Hepatocyte (in vitro differentiated cells): ENCODE measurements at regions not wholly inside any gene's neighbourhood (a gene's known extent, or its start where the extent isn't known, plus 50 kb on each side); places are given as distances from the start of the nearest gene placed in this dataset.

Experiments
- DNase-seq: peaks from one replicate; pipeline ENCODE4 v3.0.0-alpha.2; 2016; ENCODE audit warnings: low spot score
- H2AFZ ChIP-seq: fragments of 200-600 bp; sonication (generic); 2 replicates; pipeline ENCODE4 v1.6.0; 2016; ENCODE audit warnings: antibody characterized with exemption, mild to moderate bottlenecking
- H3K27ac ChIP-seq: fragments of 200-600 bp; sonication (generic); 2 replicates; pipeline ENCODE4 v1.5.1; 2016; ENCODE audit warnings: mild to moderate bottlenecking
- H3K27me3 ChIP-seq: fragments of 200-600 bp; sonication (generic); 2 replicates; pipeline ENCODE4 v1.6.1; 2016
- H3K36me3 ChIP-seq: fragments of 200-600 bp; sonication (generic); replicated peaks from 2 replicates; pipeline ENCODE4 v1.5.1; 2016; ENCODE audit warnings: low read depth; ENCODE audit not compliant: insufficient read depth
- H3K4me1 ChIP-seq: fragments of 200-600 bp; sonication (generic); 2 replicates; pipeline ENCODE4 v1.5.1; 2016; ENCODE audit warnings: mild to moderate bottlenecking, moderate library complexity; ENCODE audit not compliant: insufficient read depth
- H3K4me2 ChIP-seq: fragments of 200-600 bp; sonication (generic); 2 replicates; pipeline ENCODE4 v1.6.0; 2016
- H3K4me3 ChIP-seq: fragments of 200-600 bp; sonication (generic); 2 replicates; pipeline ENCODE4 v1.5.1; 2016; ENCODE audit warnings: mild to moderate bottlenecking
- H3K79me2 ChIP-seq: fragments of 200-600 bp; sonication (generic); 2 replicates; pipeline ENCODE4 v1.6.0; 2017; ENCODE audit warnings: mild to moderate bottlenecking
- H3K9me2 ChIP-seq: fragments of 200-600 bp; sonication (generic); replicated peaks from 2 replicates; pipeline ENCODE4 v1.6.0; 2017; ENCODE audit warnings: mild to moderate bottlenecking; ENCODE audit not compliant: insufficient read depth
- H3K9me3 ChIP-seq: fragments of 200-600 bp; sonication (generic); 2 replicates; pipeline ENCODE4 v1.5.1; 2016; ENCODE audit warnings: low read depth, mild to moderate bottlenecking
- H4K20me1 ChIP-seq: fragments of 200-600 bp; sonication (generic); 2 replicates; pipeline ENCODE4 v1.6.0; 2016; ENCODE audit warnings: mild to moderate bottlenecking; ENCODE audit not compliant: insufficient read depth, poor library complexity, severe bottlenecking
- EZH2 ChIP-seq: fragments of 200-600 bp; sonication (generic); IDR thresholded peaks from 2 replicates; pipeline ENCODE4 v1.6.1; 2016; ENCODE audit warnings: antibody characterized with exemption, mild to moderate bottlenecking, borderline replicate concordance
- EZH2phosphoT487 ChIP-seq: fragments of 200-600 bp; sonication (generic); IDR thresholded peaks from one replicate; pipeline ENCODE4 v1.6.1; 2018; ENCODE audit warnings: antibody characterized with exemption, mild to moderate bottlenecking, low read depth, moderate library complexity; ENCODE audit not compliant: unreplicated experiment, severe bottlenecking
- WGBS: methylation state at CpG from one replicate; pipeline ENCODE4 v1.1.6; 2016; ENCODE audit warnings: low lambda C conversion rate; ENCODE audit errors: missing lambda C conversion rate; 5-methylcytosine and 5-hydroxymethylcytosine counted together
- TF ChIP-seq, protein P1 (sequence below): fragments of 200-600 bp; sonication (generic); IDR thresholded peaks from 2 replicates; pipeline ENCODE4 v1.5.1; 2016; ENCODE audit warnings: antibody characterized with exemption, mild to moderate bottlenecking; ENCODE audit not compliant: poor library complexity

GRCh38 chr9:126556560-126557250 lies 57.0 kb upstream of the LMX1B start:
- TF ChIP-seq EZH2phosphoT487 = no peak
- TF ChIP-seq, protein P1, sequence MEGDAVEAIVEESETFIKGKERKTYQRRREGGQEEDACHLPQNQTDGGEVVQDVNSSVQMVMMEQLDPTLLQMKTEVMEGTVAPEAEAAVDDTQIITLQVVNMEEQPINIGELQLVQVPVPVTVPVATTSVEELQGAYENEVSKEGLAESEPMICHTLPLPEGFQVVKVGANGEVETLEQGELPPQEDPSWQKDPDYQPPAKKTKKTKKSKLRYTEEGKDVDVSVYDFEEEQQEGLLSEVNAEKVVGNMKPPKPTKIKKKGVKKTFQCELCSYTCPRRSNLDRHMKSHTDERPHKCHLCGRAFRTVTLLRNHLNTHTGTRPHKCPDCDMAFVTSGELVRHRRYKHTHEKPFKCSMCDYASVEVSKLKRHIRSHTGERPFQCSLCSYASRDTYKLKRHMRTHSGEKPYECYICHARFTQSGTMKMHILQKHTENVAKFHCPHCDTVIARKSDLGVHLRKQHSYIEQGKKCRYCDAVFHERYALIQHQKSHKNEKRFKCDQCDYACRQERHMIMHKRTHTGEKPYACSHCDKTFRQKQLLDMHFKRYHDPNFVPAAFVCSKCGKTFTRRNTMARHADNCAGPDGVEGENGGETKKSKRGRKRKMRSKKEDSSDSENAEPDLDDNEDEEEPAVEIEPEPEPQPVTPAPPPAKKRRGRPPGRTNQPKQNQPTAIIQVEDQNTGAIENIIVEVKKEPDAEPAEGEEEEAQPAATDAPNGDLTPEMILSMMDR = no peak
- TF ChIP-seq EZH2 = no peak
- H3K4me3 ChIP-seq = no peak overlapping the region
- H3K79me2 ChIP-seq = no peaks in the 10 kb centered on the region
- no peak overlapping the region for H3K4me2 ChIP-seq
- no peak for DNase-seq
- H3K4me1 ChIP-seq = no peaks in the 10 kb centered on the region
- peaks cover 25% of the 10 kb centered on the region for H3K27me3 ChIP-seq
- no peaks in the 10 kb centered on the region for H3K9me2 ChIP-seq
- 68% methylated on average over 20 of the region's 21 CpGs for WGBS
- H3K9me3 ChIP-seq = no peaks in the 10 kb centered on the region
- no peak overlapping the region for H3K27ac ChIP-seq
- no peaks in the 10 kb centered on the region for H4K20me1 ChIP-seq
- H3K36me3 ChIP-seq = no peaks in the 10 kb centered on the region
- no peak overlapping the region for H2AFZ ChIP-seq

DNA sequence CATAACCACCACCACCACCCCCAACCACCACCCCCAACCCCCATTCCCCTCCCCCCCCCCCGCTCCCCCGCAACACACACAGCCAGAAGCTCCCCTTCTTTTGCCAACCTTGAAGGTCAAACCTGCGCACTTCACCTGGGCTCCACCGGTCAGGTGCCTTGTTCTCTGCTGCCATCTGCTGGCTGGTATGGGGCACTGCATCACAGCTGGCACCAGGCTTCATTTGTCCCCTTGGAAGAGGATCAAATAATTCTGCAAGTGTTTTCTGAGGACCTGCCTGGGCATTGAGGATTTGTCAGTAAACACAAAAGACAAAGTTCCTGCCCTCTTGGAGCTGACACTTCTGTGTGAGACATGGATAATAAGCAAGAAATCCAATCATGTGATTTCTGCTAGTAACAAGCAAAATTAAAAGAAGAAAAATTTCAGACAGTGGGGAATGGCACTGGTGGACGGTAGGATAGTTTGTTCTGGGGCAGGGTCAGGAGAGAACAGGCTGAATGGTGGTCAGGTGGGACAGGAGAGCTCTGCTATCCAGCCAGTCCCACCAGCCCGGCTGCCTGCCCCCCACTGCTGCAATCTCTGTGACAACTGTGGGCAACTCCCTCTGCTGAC lies 55.6 kb upstream of the LMX1B start:
- Histone ChIP-seq H3K4me3 (no peak overlapping the region), H3K9me2 (no peaks in the 10 kb centered on the region), H3K4me1 (no peaks in the 10 kb centered on the region), H3K27me3 (peaks cover 40% of the 10 kb centered on the region), H2AFZ (no peak overlapping the region), H3K36me3 (no peaks in the 10 kb centered on the region), H3K9me3 (no peaks in the 10 kb centered on the region), H3K4me2 (no peak overlapping the region), H4K20me1 (no peaks in the 10 kb centered on the region), H3K27ac (no peak overlapping the region), H3K79me2 (no peaks in the 10 kb centered on the region)
- WGBS = 16% methylated on average over 6 of the region's 6 CpGs
- DNase-seq = peak; percentile 77
- TF ChIP-seq, protein P1 = peak; percentile 93
- TF ChIP-seq EZH2phosphoT487 = no peak

GRCh38 chr9:126559296-126559695 lies 54.4 kb upstream of the LMX1B start:
- Histone ChIP-seq H4K20me1 (no peaks in the 10 kb centered on the region), H3K27me3 (peaks cover 47% of the 10 kb centered on the region), H3K9me3 (no peaks in the 10 kb centered on the region), H3K79me2 (no peaks in the 10 kb centered on the region), H3K4me3 (no peak overlapping the region), H2AFZ (no peak overlapping the region), H3K27ac (no peak overlapping the region), H3K4me2 (no peak overlapping the region), H3K9me2 (no peaks in the 10 kb centered on the region), H3K36me3 (no peaks in the 10 kb centered on the region), H3K4me1 (no peaks in the 10 kb centered on the region)
- TF ChIP-seq, protein P1 = no peak
- TF ChIP-seq EZH2phosphoT487 (no peak), EZH2 (no peak)
- WGBS = 90% methylated on average over 2 of the region's 2 CpGs
- DNase-seq = no peak
